Nephron progenitor cell (in vitro differentiated cells): ENCODE measurements at regions not wholly inside any gene's neighbourhood (a gene's known extent, or its start where the extent isn't known, plus 50 kb on each side); places are given as distances from the start of the nearest gene placed in this dataset.

ENCODE experiments used
- DNase-seq: peaks from one replicate; pipeline ENCODE4 v3.0.0; 2021
- H3K27ac Mint-ChIP-seq: 2 replicates; pipeline ENCODE4 v1.8.0; 2021; ENCODE audit warnings: mild to moderate bottlenecking, moderate library complexity, mixed read lengths
- H3K27me3 Mint-ChIP-seq: 2 replicates; pipeline ENCODE4 v1.8.0; 2021; ENCODE audit warnings: mild to moderate bottlenecking, low read depth, mixed read lengths; ENCODE audit not compliant: poor library complexity
- H3K36me3 Mint-ChIP-seq: 2 replicates; pipeline ENCODE4 v1.8.0; 2021; ENCODE audit warnings: low read depth, mixed read lengths
- H3K4me1 Mint-ChIP-seq: 2 replicates; pipeline ENCODE4 v1.8.0; 2021; ENCODE audit warnings: mixed read lengths
- H3K4me3 Mint-ChIP-seq: 2 replicates; pipeline ENCODE4 v1.8.0; 2021; ENCODE audit warnings: mild to moderate bottlenecking, moderate library complexity, mixed read lengths
- H3K9me3 Mint-ChIP-seq: 2 replicates; pipeline ENCODE4 v1.8.0; 2021; ENCODE audit warnings: mild to moderate bottlenecking, moderate library complexity, mixed read lengths
- CTCF ChIP-seq: fragments of 200-600 bp; sonication (generic); IDR thresholded peaks from 2 replicates; pipeline ENCODE4 v1.5.0; 2021; ENCODE audit warnings: antibody characterized with exemption

- no peak overlapping the region for H3K4me3 Mint-ChIP-seq
- H3K27me3 Mint-ChIP-seq = peaks cover 6% of the 10 kb centered on the region
- no peak for DNase-seq
- H3K27ac Mint-ChIP-seq = no peak overlapping the region
- H3K36me3 Mint-ChIP-seq = peaks cover 10% of the 10 kb centered on the region
- no peaks in the 10 kb centered on the region for H3K4me1 Mint-ChIP-seq
- peaks cover 26% of the 10 kb centered on the region for H3K9me3 Mint-ChIP-seq
- no peak for TF ChIP-seq CTCF
Measured at GRCh38 chr6:164917211-164917610, 392.2 kb downstream of the C6orf118 start.

- Mint-ChIP-seq H3K4me3 (no peak overlapping the region), H3K27me3 (peaks cover 6% of the 10 kb centered on the region), H3K27ac (no peak overlapping the region), H3K4me1 (no peaks in the 10 kb centered on the region), H3K9me3 (peaks cover 26% of the 10 kb centered on the region), H3K36me3 (peaks cover 10% of the 10 kb centered on the region)
- no peak for DNase-seq
- TF ChIP-seq CTCF = no peak
Measured at GRCh38 chr6:164916087-164916486, 393.3 kb downstream of the C6orf118 start.

DNA sequence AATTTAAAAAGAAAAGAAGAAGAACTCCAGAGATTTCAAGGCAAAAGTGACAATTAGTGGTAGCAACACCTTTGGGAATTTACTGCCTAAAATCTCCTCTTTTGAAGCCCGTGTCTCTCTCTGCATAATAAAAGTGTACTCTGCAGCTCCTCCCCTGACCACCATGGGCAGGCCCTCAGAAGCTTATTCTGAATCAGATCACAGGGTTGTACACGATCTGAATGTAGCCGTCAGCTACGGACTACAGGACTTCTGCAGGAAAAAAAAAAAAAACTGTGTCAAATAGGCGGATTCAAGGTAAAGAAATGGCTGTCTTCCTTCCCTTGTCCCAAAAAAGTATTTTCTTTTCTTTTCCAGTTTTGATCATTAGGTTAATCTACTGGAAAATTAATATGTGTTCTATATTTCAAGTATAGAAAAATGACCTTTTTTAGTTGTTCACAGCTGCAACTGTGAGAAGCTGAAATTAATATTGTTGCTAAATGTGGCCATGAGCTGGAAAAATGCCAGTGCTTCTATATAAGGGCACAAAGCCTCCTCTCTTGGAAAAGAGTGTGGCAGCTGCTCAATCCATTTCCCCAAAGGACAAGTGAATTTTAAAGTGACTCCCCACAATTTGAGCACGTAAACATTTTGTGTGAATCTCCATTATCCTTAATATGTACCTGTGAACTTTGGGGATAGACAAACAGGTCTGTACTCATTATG, 397.4 kb downstream of the C6orf118 start:
- H3K27me3 Mint-ChIP-seq = peaks cover 7% of the 10 kb centered on the region
- no peaks in the 10 kb centered on the region for H3K36me3 Mint-ChIP-seq
- H3K4me1 Mint-ChIP-seq = no peaks in the 10 kb centered on the region
- H3K9me3 Mint-ChIP-seq = peaks cover 7% of the 10 kb centered on the region
- H3K27ac Mint-ChIP-seq = no peak overlapping the region
- no peak for TF ChIP-seq CTCF
- no peak overlapping the region for H3K4me3 Mint-ChIP-seq
- DNase-seq = no peak

GRCh38 chr6:164911151-164911550, 398.3 kb downstream of the C6orf118 start:
- Mint-ChIP-seq H3K27ac (no peak overlapping the region), H3K36me3 (no peaks in the 10 kb centered on the region), H3K9me3 (peaks cover 3% of the 10 kb centered on the region), H3K4me3 (no peak overlapping the region), H3K27me3 (peaks cover 9% of the 10 kb centered on the region), H3K4me1 (no peaks in the 10 kb centered on the region)
- no peak for TF ChIP-seq CTCF
- DNase-seq = no peak

GRCh38 chr6:164906766-164907165, 402.6 kb downstream of the C6orf118 start:
- Mint-ChIP-seq H3K27me3 (peaks cover 7% of the 10 kb centered on the region), H3K4me3 (no peak overlapping the region), H3K36me3 (no peaks in the 10 kb centered on the region), H3K4me1 (no peaks in the 10 kb centered on the region), H3K9me3 (no peaks in the 10 kb centered on the region), H3K27ac (no peak overlapping the region)
- no peak for DNase-seq
- no peak for TF ChIP-seq CTCF

DNA sequence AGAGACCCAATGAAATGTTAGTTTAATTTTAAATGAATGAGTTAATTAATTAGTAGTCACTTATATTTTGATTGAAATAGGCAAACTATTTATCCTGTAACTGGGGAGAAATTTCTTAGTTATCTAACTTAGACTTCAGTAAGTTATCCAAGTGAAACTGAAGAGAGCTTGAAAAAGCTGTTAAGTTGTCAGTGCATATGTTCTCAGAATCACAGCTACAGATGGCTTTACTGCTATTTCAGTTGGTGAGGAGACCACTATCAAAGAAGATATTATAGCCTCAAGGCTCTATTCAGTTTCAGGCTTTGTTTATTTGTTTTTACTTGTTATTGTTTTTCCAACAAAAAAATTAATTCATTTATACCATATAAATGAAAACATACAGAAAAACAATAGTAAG, 404.1 kb downstream of the C6orf118 start:
- no peak for DNase-seq
- Mint-ChIP-seq H3K27ac (no peak overlapping the region), H3K9me3 (no peaks in the 10 kb centered on the region), H3K4me3 (no peak overlapping the region), H3K4me1 (no peaks in the 10 kb centered on the region), H3K27me3 (peaks cover 7% of the 10 kb centered on the region), H3K36me3 (no peaks in the 10 kb centered on the region)
- TF ChIP-seq CTCF = no peak
